Caki2 (cell line): ENCODE measurements at regions not wholly inside any gene's neighbourhood (a gene's known extent, or its start where the extent isn't known, plus 50 kb on each side); places are given as distances from the start of the nearest gene placed in this dataset.

Experiments
- DNase-seq: peaks from one replicate; pipeline ENCODE4 v3.0.0-alpha.2; 2015; ENCODE audit warnings: low read depth
- in situ Hi-C: cut with HindIII; loops from 2 replicates; pipeline ENCODE4 v1.10.0; 2016; ENCODE audit warnings: low sequenced_read_pairs, low pct_unique_long_range_greater_than_20kb, mixed read lengths

DNA sequence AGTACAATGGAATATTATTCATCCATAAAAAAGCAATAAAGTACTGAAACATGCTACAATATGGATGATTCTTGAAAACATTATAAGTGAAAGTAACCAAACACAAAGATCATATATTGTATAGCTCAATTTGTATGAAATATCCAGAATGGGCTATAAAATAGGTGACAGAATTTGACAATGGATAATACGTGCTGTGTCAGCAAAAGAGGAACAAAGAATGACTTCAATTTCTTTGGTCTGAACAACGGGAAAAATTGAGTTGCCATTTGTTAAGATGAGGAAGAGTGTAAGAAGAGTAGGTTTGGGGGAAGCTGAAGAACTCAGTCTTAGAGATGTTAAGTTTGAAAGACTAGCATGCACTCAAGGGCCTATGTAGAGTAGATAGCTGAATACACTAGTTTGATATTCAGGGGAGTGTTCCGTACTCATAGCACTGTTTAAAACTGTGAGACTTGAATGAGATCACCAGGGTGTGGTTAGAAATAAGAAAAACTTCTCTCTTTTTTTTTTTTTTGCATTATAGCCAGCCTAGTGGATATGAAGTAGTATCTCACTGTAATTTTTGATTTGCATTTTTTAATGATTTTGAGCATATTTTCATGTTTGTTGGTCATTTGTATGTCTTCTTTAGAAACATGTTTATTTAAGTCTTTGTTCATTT is 213.6 kb downstream of the NR4A2 start:
- DNase-seq = no peak
- in situ Hi-C loops = no loop called here

GRCh38 chr2:156116113-156116512 is 216.4 kb downstream of the NR4A2 start:
- DNase-seq = no peak
- in situ Hi-C loops = no loop called here

- DNase-seq = no peak
- in situ Hi-C loops = no loop called here
These were observed 217.2 kb downstream of the NR4A2 start for GRCh38 chr2:156115338-156115737.

- no peak for DNase-seq
- in situ Hi-C loops = no loop called here
These were observed 220.2 kb downstream of the NR4A2 start for GRCh38 chr2:156112323-156112722.

DNA sequence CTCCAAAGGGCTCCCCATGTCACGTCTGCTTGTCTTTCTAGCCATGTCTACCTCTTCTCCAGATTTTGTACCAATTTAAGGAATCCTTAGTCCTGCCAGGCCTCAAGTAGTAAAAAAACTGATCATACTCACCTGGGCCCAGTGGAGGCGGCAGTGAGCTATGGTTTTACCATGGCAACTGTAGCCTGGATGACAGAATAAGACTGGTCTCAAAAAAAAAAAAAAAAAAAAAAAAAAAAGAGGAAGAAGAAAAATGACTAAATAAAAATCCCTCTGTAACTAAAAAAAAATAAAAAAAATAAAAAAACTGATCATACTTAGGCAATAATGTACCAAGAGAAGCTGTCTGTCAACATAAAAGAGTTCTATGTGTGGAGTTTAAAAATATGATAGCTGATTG is 221.6 kb downstream of the NR4A2 start:
- peak; percentile 4 for DNase-seq
- in situ Hi-C loops = no loop called here

- in situ Hi-C loops = no loop called here
These were observed 233.1 kb downstream of the NR4A2 start for GRCh38 chr2:156099382-156099781.

GRCh38 chr2:156098506-156098905 is 234.0 kb downstream of the NR4A2 start:
- no peak for DNase-seq
- in situ Hi-C loops = no loop called here

More at GRCh38 chr2:156099382-156099781, 233.1 kb downstream of the NR4A2 start:
- no peak for DNase-seq

GRCh38 chr2:156088587-156088986 is 243.9 kb downstream of the NR4A2 start:
- in situ Hi-C loops = no loop called here
- no peak for DNase-seq

DNA sequence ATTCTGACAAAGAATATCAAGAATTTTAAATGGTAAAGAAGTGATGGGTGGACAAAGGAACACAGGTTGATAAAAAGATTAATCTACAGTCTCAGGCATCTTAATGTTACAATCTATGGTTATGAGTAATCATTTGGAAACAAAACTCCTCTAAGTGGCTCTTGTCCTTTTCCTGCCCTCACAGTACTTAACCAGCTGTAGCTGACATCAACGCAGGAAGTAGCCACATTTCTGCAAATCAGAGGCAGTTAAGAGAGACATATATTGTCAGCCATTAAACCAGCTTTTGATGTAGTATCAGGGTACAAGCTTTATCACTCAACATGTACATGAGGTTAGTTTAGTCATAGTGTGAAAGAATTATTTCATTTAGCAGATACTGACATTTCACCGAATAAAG is 244.6 kb downstream of the NR4A2 start:
- in situ Hi-C loops = no loop called here
- no peak for DNase-seq

DNA sequence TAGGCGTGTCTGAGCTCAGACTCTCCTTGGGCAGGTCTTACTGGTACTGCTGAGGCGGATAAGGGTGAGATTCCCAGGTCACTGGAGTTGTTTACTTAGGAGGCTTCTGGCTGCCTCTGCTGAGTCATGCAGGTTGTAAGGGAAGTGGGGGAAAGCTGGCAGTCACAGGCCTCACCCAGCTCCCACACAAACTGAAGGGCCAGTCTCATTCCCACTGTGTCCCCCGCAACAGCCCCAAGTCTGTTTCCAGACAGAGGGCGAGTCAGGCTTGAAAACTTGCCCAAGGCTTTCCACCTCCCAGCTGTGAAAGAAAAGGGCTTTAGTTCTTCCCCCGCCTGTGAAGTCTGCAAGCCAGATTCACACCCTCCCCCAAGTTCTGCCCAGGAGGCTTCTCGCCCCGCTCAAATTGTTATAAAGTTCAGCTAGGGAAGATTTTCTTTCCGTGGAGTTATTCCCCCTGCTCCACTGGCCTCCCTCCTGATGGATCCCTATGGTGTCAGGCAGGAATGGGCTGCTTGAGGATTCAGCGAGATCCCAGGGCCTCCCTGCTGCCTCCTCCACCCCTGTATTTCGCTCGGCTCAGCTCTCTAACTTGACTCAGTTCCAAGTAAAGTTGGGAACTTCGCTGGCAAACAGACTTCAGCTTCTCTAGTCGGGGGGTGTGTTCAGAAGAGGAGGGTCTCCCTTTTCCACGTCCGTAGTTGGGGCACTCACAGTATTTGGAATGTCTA is 248.6 kb downstream of the NR4A2 start:
- peak; percentile 34 for DNase-seq
- in situ Hi-C loops = no loop called here

- no peak for DNase-seq
- in situ Hi-C loops = no loop called here
These were observed 252.7 kb downstream of the NR4A2 start for GRCh38 chr2:156079845-156080244.

DNA sequence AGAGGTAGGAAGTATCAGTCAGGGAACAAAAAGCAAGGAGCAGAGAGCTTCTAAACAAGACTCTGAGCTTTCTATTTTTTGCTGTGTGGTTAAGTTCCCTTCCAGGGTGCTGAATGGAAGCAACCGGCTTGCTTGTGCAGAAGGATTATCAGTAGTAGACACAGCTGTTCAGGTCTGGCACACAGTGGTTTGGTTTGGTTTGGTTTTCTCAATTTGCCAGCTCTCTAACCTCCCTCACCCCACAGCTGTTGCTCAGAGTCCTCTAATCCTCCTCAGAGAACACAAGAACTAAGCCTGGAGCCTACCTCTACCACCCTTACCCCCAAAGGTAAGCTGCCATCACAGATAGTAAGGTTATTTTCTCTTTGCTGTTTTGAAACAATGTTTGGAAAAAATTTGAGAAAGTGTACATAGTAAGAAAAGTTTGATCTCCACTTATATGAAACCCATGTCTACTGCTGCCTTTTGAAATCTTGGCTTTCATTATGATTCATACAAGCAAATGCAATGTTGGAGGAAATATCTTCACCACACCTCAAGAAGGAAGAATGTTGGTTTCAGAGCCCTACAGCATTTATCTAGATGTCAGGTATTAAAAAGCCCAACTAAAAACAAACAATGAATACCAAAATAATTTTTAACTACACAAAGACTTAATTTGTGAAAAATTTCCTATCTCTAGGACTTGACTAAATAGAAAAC is 255.3 kb downstream of the NR4A2 start:
- in situ Hi-C loops = no loop called here
- no peak for DNase-seq

DNA sequence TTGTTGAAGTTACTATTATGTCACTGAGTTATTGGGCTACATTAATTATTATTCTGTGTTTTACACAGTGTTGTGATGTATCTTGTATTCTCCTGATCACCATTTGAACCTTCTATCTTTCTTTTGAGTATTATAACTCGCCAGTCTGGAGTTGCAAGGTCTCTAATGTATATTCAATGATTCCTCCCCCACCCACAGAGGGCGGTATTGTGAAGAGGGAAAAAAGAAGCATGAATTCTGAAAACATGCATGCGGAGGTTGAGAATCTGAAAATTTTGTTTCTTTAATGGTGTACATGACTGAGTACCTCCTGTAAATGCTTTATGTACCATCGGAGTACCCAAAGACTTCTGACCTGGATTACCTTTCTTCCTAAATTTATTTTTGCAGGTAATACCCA is 266.6 kb downstream of the NR4A2 start:
- in situ Hi-C loops = no loop called here
- DNase-seq = no peak

- DNase-seq = no peak
- in situ Hi-C loops = no loop called here
These were observed 268.0 kb downstream of the NR4A2 start for GRCh38 chr2:156064540-156064939.

DNA sequence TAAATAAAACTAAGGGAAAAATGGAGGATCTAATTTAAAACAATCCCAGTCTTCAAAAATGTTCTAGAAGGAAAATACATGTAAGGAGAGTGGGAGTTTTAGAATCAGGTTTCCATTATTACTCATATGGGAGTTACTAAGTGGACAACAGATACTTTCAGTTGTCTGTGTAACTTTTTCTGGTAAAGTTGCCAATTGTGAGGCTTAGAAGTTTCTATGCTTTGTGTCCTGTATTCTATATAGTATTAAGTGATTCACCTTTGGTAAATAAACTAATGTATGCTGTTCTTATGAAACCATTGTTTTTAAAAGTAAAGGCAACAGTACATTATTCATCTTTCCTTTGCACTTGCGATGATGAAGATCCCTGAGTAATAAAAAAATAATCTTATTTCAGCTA is 274.9 kb downstream of the NR4A2 start:
- in situ Hi-C loops = no loop called here
- no peak for DNase-seq

DNA sequence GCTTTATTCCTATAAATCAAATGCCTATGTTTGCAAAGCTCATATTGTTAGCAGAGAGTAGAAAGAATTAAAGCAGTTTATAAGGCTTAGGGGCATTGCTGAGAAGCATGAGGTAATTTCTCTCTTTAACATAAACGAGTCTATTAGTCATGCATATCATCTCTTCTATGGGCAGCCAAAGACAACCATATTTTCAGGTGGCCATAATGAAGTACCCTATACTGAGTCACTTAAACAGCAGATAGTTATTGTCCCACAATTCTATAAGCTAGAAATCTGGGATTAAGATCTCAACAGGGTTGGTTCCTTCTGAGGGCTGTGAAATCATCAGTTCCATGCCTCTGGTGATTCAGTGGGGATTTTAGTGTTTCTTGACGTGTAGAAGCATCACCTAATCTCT is 277.5 kb downstream of the NR4A2 start:
- DNase-seq = no peak
- in situ Hi-C loops = no loop called here

DNA sequence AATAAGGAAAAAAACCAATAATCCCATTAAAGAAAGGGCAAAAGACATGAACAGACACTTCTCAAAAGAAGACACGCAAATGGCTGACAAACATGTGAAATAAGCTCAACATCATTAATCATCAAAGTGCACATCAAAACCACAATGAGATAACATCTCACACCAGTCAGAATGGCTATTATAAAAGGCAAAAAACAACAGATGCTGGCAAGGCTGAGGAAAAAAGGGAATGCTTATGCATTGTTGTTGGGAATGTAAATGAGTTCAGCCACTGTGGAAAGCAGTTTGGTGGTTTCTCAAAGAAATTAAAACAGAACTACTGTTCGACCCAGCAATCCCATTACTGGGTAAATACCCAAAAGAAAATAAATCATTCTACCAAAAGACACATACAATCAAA is 285.6 kb downstream of the NR4A2 start:
- in situ Hi-C loops = no loop called here
- DNase-seq = no peak

DNA sequence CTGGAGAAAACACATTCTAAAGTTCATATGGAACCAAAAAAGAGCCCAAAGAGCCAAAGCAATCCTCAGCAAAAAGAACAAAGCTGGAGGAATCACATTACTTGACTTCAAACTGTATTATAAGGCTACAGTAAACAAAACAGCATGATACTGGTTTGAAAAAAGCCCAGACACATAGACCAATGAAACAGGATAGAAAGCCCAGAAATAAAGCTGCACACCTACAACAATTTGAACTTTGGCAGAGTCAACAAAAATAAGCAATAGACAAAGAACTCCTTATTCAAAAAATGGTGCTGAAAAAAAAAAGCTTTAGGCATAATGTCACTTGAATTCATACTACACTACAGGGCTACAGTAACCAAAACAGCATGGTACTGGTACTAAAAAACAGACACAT is 289.6 kb downstream of the NR4A2 start:
- no peak for DNase-seq
- in situ Hi-C loops = no loop called here

DNA sequence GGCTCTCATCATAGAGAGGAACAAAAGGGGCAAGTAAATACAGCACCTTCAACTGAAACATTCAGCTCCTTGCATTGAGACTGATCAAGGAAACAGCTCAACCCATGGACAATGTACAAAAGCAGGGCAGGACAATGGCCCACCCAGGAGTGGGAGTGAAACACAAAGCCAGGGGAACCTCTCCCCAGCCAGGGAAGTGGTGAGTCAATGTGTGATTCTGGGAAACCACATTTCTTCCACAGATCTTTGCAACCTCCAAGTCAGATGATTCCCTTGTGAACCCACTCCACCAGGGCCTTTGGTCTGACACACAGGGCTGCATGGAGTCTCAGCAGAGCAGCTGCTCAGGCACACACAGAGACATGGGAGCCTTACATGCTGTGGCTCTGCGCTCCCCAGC is 294.5 kb downstream of the NR4A2 start:
- in situ Hi-C loops = no loop called here
- no peak for DNase-seq
